Right lobe of liver (tissue), 4 donors: ENCODE measurements at regions not wholly inside any gene's neighbourhood (a gene's known extent, or its start where the extent isn't known, plus 50 kb on each side); places are given as distances from the start of the nearest gene placed in this dataset.

Experiments
- POLR2A ChIP-seq: fragments of 450-650 bp; IDR thresholded peaks from one replicate; pipeline ENCODE4 v1.6.1; 2017; ENCODE audit warnings: antibody characterized with exemption, mild to moderate bottlenecking
- TF ChIP-seq, protein P1 (sequence below), 4 donors: fragments of 200-600 bp in 3 of 4; fragments of 450-650 bp in 1 of 4; IDR thresholded peaks; one replicate each; pipeline versions ENCODE4 v1.5.1 to v1.8.0; 2016 to 2022; ENCODE audit warnings: antibody characterized with exemption in 4 of 4, mild to moderate bottlenecking in 2 of 4
- donor health status: DM: no; HTN: no; CAD: no.
- donor health status: DM: no; HTN: no; CAD: no.
- donor health status: DM: no; HTN: yes; CAD: no.

DNA sequence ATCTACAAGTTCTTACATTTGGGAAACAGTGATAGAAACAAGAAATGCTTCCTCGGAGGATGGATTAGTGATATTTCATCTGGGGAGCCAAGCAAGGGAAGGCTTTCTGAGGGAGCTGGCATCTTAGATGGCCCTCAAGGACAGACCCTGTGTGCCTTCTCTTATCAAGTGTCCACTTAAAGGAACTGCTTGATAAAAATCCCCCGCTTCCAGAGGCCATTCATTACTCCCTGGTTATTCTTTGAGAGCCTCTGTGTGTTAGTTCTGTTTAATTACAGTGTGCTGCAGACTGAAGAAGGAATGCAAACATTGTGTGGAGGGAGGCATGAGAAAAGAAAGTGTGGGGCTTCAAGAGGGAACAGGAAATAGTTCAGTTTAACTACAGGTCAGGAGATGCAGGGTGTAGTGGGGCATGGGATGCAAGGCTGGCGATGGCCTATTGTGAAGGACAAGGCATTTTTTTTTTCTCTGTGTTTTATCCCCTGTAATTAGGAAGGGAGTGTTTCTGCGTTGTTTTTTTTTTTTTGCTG, 145.4 kb downstream of the SNX10 start:
- TF ChIP-seq, protein P1, sequence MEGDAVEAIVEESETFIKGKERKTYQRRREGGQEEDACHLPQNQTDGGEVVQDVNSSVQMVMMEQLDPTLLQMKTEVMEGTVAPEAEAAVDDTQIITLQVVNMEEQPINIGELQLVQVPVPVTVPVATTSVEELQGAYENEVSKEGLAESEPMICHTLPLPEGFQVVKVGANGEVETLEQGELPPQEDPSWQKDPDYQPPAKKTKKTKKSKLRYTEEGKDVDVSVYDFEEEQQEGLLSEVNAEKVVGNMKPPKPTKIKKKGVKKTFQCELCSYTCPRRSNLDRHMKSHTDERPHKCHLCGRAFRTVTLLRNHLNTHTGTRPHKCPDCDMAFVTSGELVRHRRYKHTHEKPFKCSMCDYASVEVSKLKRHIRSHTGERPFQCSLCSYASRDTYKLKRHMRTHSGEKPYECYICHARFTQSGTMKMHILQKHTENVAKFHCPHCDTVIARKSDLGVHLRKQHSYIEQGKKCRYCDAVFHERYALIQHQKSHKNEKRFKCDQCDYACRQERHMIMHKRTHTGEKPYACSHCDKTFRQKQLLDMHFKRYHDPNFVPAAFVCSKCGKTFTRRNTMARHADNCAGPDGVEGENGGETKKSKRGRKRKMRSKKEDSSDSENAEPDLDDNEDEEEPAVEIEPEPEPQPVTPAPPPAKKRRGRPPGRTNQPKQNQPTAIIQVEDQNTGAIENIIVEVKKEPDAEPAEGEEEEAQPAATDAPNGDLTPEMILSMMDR (IDR thresholded peaks at IDR 0.05), result no peak
- no peak for TF ChIP-seq POLR2A
